H9 (cell line): ENCODE measurements at regions not wholly inside any gene's neighbourhood (a gene's known extent, or its start where the extent isn't known, plus 50 kb on each side); places are given as distances from the start of the nearest gene placed in this dataset.

Experiments
- DNase-seq: peaks from one replicate; pipeline ENCODE4 v3.0.0-alpha.2; 2017
- H2AFZ ChIP-seq: one replicate; pipeline ENCODE4 v1.6.1; 2013; ENCODE audit warnings: mild to moderate bottlenecking, low read length, control low read depth, moderate library complexity
- H2AK5ac ChIP-seq: 2 replicates; pipeline ENCODE4 v1.6.1; 2013; ENCODE audit warnings: low read length, control low read depth, mixed read lengths; ENCODE audit not compliant: insufficient read length
- H2BK120ac ChIP-seq: one replicate; pipeline ENCODE4 v1.6.1; 2013; ENCODE audit warnings: low read depth, mild to moderate bottlenecking, low read length, control low read depth, inconsistent platforms; ENCODE audit not compliant: poor library complexity, severe bottlenecking
- H2BK12ac ChIP-seq: 2 replicates; pipeline ENCODE4 v1.6.1; 2013; ENCODE audit warnings: low read length, control low read depth, mixed read lengths, low read depth; ENCODE audit not compliant: insufficient read length
- H2BK15ac ChIP-seq: 2 replicates; pipeline ENCODE4 v1.6.1; 2013; ENCODE audit warnings: low read depth, low read length, control low read depth
- H2BK20ac ChIP-seq: one replicate; pipeline ENCODE4 v1.6.1; 2013; ENCODE audit warnings: low read depth, mild to moderate bottlenecking, low read length, control low read depth, inconsistent platforms; ENCODE audit not compliant: poor library complexity, severe bottlenecking
- H2BK5ac ChIP-seq: 2 replicates; pipeline ENCODE4 v1.6.1; 2013; ENCODE audit warnings: low read length, control low read depth, mixed read lengths; ENCODE audit not compliant: insufficient read length
- H3K14ac ChIP-seq: 2 replicates; pipeline ENCODE4 v1.6.1; 2013; ENCODE audit warnings: low read length, control low read depth; ENCODE audit not compliant: insufficient read depth
- H3K18ac ChIP-seq: 2 replicates; pipeline ENCODE4 v1.6.1; 2013; ENCODE audit warnings: low read depth, mild to moderate bottlenecking, mixed read lengths, low read length, control low read depth; ENCODE audit not compliant: insufficient read length
- H3K23ac ChIP-seq: 2 replicates; pipeline ENCODE4 v1.6.1; 2013; ENCODE audit warnings: low read length, control low read depth, mixed read lengths, low read depth; ENCODE audit not compliant: insufficient read length
- H3K23me2 ChIP-seq: 2 replicates; pipeline ENCODE4 v1.6.1; 2013; ENCODE audit warnings: low read depth, mild to moderate bottlenecking, mixed read lengths, low read length, control low read depth; ENCODE audit not compliant: insufficient read length, poor library complexity, severe bottlenecking
- H3K27ac ChIP-seq: 2 replicates; pipeline ENCODE4 v1.5.1; 2013; ENCODE audit warnings: low read length, control low read depth, mixed read lengths, low read depth; ENCODE audit not compliant: insufficient read length
- H3K27me3 ChIP-seq: 2 replicates; pipeline ENCODE4 v1.6.1; 2013; ENCODE audit warnings: low read length, control low read depth, inconsistent platforms; ENCODE audit not compliant: insufficient read depth
- H3K4ac ChIP-seq: 2 replicates; pipeline ENCODE4 v1.6.1; 2013; ENCODE audit warnings: low read depth, mild to moderate bottlenecking, control low read depth, inconsistent platforms, low read length, moderate library complexity
- H3K4me1 ChIP-seq: 2 replicates; pipeline ENCODE4 v1.6.1; 2013; ENCODE audit warnings: low read length, control low read depth, inconsistent platforms; ENCODE audit not compliant: insufficient read depth
- H3K4me2 ChIP-seq: 2 replicates; pipeline ENCODE4 v1.6.1; 2013; ENCODE audit warnings: low read length, control low read depth, mixed read lengths; ENCODE audit not compliant: insufficient read length, insufficient read depth
- H3K56ac ChIP-seq: 2 replicates; pipeline ENCODE4 v1.6.1; 2013; ENCODE audit warnings: low read depth, mild to moderate bottlenecking, mixed read lengths, low read length, control low read depth; ENCODE audit not compliant: insufficient read length
- H3K79me1 ChIP-seq: 2 replicates; pipeline ENCODE4 v1.6.1; 2013; ENCODE audit warnings: low read depth, mild to moderate bottlenecking, moderate library complexity, low read length, control low read depth, inconsistent platforms; ENCODE audit not compliant: insufficient read depth, poor library complexity, severe bottlenecking
- H3K79me2 ChIP-seq: 2 replicates; pipeline ENCODE4 v1.6.1; 2013; ENCODE audit warnings: low read length, control low read depth, inconsistent platforms; ENCODE audit not compliant: insufficient read depth
- H3K9ac ChIP-seq: 2 replicates; pipeline ENCODE4 v1.6.1; 2013; ENCODE audit warnings: low read length, control low read depth, mixed read lengths; ENCODE audit not compliant: insufficient read length; ENCODE audit errors: extremely low read depth
- H3K9me3 ChIP-seq: one replicate; pipeline ENCODE4 v1.6.1; 2013; ENCODE audit warnings: low read depth, low read length, inconsistent platforms; ENCODE audit not compliant: control insufficient read depth
- H3T11ph ChIP-seq: one replicate; pipeline ENCODE4 v1.6.1; 2013; ENCODE audit warnings: mild to moderate bottlenecking, low read length, control low read depth, inconsistent platforms
- H4K20me1 ChIP-seq: one replicate; pipeline ENCODE4 v1.6.1; 2013; ENCODE audit not compliant: control insufficient read depth, insufficient read length, insufficient read depth
- H4K5ac ChIP-seq: 2 replicates; pipeline ENCODE4 v1.6.1; 2013; ENCODE audit warnings: low read depth, mild to moderate bottlenecking, mixed read lengths, low read length, control low read depth; ENCODE audit not compliant: insufficient read length
- H4K8ac ChIP-seq: replicated peaks from 2 replicates; pipeline ENCODE4 v1.6.1; 2013; ENCODE audit warnings: low read length, control low read depth, mixed read lengths, low read depth; ENCODE audit not compliant: insufficient read length
- H4K91ac ChIP-seq: 2 replicates; pipeline ENCODE4 v1.6.1; 2013; ENCODE audit warnings: low read depth, mild to moderate bottlenecking, moderate library complexity, mixed read lengths, low read length, control low read depth; ENCODE audit not compliant: insufficient read length
- H3K27ac Mint-ChIP-seq, 3 experiments: 2 replicates in 2 of 3; 3 replicates in 1 of 3; pipeline ENCODE4 v1.8.0; 2020 to 2021; ENCODE audit warnings: mixed read lengths in 3 of 3, mild to moderate bottlenecking in 1 of 3, moderate library complexity in 1 of 3
- H3K27me3 Mint-ChIP-seq: 2 replicates; pipeline ENCODE4 v1.8.0; 2021; ENCODE audit warnings: low read depth, mild to moderate bottlenecking, moderate library complexity, mixed read lengths
- H3K36me3 Mint-ChIP-seq, 3 experiments: 2 replicates in 2 of 3; 3 replicates in 1 of 3; pipeline ENCODE4 v1.8.0; 2020 to 2021; ENCODE audit warnings: low read depth in 3 of 3, mixed read lengths in 3 of 3; ENCODE audit not compliant: insufficient read depth in 1 of 3
- H3K4me1 Mint-ChIP-seq, 2 experiments: 2 replicates each; pipeline ENCODE4 v1.8.0; 2020; ENCODE audit warnings: mixed read lengths in 2 of 2
- H3K4me3 Mint-ChIP-seq, 2 experiments: 2 replicates in 1 of 2; 3 replicates in 1 of 2; pipeline ENCODE4 v1.8.0; 2020 to 2021; ENCODE audit warnings: mild to moderate bottlenecking in 2 of 2, mixed read lengths in 2 of 2, moderate library complexity in 1 of 2
- H3K9me3 Mint-ChIP-seq, 2 experiments: 2 replicates in 1 of 2; 3 replicates in 1 of 2; pipeline ENCODE4 v1.8.0; 2020; ENCODE audit warnings: mild to moderate bottlenecking in 2 of 2, mixed read lengths in 2 of 2, moderate library complexity in 1 of 2
- WGBS: extraction: QIAGEN DNeasy Blood & Tissue Kit; methylation state at CpG from one replicate; pipeline ENCODE4 v1.1.7; 2013; ENCODE audit warnings: missing lambda C conversion rate, low lambda C conversion rate, mixed read lengths; ENCODE audit not compliant: insufficient read length; ENCODE audit errors: extremely low coverage; 5-methylcytosine and 5-hydroxymethylcytosine counted together
- TF ChIP-seq, protein P1 (sequence below): fragments of 200-600 bp; sonication (generic); conservative IDR thresholded peaks from 3 replicates; pipeline ENCODE4 v1.8.0; 2021; ENCODE audit warnings: antibody characterized with exemption, mild to moderate bottlenecking

GRCh38 chr1:87636198-87636892 is 307.7 kb downstream of the LMO4 start:
- Histone ChIP-seq H2AK5ac (no peak overlapping the region), H4K5ac (no peak overlapping the region), H3K4me1 (no peaks in the 10 kb centered on the region), H3K27ac (no peak overlapping the region), H3K27me3 (no peaks in the 10 kb centered on the region), H3K56ac (no peak overlapping the region), H2BK20ac (no peak overlapping the region), H3K4me2 (no peak overlapping the region), H3K14ac (no peak overlapping the region), H4K20me1 (no peaks in the 10 kb centered on the region), H3K18ac (no peak overlapping the region), H4K91ac (no peak overlapping the region), H3K9ac (no peak overlapping the region), H2BK120ac (no peak overlapping the region), H3K9me3 (peaks cover 27% of the 10 kb centered on the region), H3T11ph (no peak overlapping the region), H3K4ac (no peak overlapping the region), H3K23ac (no peak overlapping the region), H3K79me2 (no peaks in the 10 kb centered on the region), H2BK5ac (no peak overlapping the region), H3K23me2 (no peaks in the 10 kb centered on the region), H2BK15ac (no peak overlapping the region), H2BK12ac (no peak overlapping the region), H3K79me1 (no peaks in the 10 kb centered on the region), H4K8ac (no peak overlapping the region), H2AFZ (no peak overlapping the region)
- no CpG with 5 or more reads among the region's 28 CpGs for WGBS
- no peak for DNase-seq
- Mint-ChIP-seq H3K4me3 (no peak overlapping the region), H3K4me1 (peaks cover 4 to 6% of the 10 kb centered on the region in 2 experiments; a peak in 3 of 4 replicates), H3K27ac (no peak overlapping the region), H3K9me3 (peaks cover 31 to 37% of the 10 kb centered on the region in 2 experiments), H3K36me3 (peaks cover 16 to 39% (median 20%) of the 10 kb centered on the region in 3 experiments), H3K27me3 (no peaks in the 10 kb centered on the region)
- TF ChIP-seq, protein P1, sequence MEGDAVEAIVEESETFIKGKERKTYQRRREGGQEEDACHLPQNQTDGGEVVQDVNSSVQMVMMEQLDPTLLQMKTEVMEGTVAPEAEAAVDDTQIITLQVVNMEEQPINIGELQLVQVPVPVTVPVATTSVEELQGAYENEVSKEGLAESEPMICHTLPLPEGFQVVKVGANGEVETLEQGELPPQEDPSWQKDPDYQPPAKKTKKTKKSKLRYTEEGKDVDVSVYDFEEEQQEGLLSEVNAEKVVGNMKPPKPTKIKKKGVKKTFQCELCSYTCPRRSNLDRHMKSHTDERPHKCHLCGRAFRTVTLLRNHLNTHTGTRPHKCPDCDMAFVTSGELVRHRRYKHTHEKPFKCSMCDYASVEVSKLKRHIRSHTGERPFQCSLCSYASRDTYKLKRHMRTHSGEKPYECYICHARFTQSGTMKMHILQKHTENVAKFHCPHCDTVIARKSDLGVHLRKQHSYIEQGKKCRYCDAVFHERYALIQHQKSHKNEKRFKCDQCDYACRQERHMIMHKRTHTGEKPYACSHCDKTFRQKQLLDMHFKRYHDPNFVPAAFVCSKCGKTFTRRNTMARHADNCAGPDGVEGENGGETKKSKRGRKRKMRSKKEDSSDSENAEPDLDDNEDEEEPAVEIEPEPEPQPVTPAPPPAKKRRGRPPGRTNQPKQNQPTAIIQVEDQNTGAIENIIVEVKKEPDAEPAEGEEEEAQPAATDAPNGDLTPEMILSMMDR, result no peak
